ENCODE measurements at regions not wholly inside any gene's neighbourhood (a gene's known extent, or its start where the extent isn't known, plus 50 kb on each side); places are given as distances from the start of the nearest gene placed in this dataset.
"Not testable (repeated sequence)": the region's sequence is repeated elsewhere in the genome, so short reads cannot be mapped to it uniquely, and the experiment has no call there.

DNA sequence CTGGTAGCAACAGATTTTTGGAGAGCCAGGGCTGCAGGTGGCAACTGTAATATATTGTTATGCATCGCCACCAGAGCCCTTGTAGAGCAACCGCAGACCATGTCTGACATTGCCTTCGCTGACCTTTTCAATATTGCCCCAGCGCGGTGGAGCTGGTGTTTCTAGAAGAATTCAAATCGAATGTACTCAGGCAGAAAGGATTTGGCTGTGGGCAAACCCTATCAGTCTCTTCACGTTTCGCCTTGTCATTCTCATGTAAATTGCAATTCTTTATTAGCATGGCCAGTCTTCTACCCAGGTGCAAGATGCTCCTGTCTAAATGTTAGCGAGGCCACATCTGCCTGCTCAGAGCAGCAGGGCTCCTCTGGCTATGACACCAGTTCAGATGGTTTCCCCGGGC, 490.2 kb upstream of the AUTS2 start:
- DNase-seq (ENCODE audit: low read depth): no peak
- TF ChIP-seq CTCF (IDR thresholded peaks at IDR 0.05; ENCODE audit: low read length, missing control alignments): no peak
- H3K4me3 ChIP-seq (replicated peaks; ENCODE audit: low read depth, low read length): no peak overlapping the region

DNA sequence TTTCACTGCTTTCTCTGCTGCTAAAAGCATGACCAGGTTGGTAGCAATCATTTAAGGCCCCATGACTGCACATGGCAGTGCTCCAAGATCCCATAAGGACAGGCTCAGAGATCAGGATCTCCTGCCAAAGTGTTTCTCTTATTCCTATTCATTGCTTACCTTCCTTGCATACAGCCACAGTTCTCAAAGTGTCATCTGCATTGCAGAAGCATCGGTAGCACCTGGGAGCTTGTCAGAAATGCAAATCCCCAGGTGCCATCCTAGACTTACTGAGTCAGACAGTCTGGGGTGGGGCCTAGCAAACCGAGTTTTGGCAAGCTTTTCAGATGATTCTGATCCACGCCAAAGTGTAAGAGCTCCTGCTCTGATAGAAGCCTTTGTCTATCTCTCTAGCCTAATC, 489.0 kb upstream of the AUTS2 start:
- DNase-seq (ENCODE audit: low read depth): no peak
- no peak overlapping the region for H3K4me3 ChIP-seq (replicated peaks; ENCODE audit: low read depth, low read length)
- TF ChIP-seq CTCF (IDR thresholded peaks at IDR 0.05; ENCODE audit: low read length, missing control alignments): no peak

DNA sequence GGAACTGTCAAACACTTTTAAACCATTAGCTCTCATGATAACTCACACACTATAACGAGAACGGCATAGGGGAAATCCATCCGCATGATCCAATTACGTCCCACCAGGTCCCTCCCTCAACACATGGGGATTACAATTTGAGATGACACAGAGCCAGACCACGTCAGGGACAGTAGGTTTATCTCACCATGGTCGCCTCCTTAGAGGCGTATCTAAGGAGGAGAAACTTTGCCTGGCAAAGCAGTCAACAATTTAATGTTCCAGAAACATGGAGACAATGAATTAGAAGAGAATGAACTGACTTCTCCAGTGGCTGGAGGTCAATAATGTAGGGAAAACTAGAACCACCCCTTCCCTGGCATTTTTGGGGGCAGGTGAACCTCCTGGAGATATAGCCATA, 488.4 kb upstream of the AUTS2 start:
- DNase-seq (ENCODE audit: low read depth): no peak
- no peak overlapping the region for H3K4me3 ChIP-seq (replicated peaks; ENCODE audit: low read depth, low read length)
- no peak for TF ChIP-seq CTCF (IDR thresholded peaks at IDR 0.05; ENCODE audit: low read length, missing control alignments)

GRCh38 chr7:69110450-69111050, 487.7 kb upstream of the AUTS2 start:
- TF ChIP-seq CTCF (IDR thresholded peaks at IDR 0.05; ENCODE audit: low read length, missing control alignments): no peak
- DNase-seq (ENCODE audit: low read depth): no peak
- H3K4me3 ChIP-seq (replicated peaks; ENCODE audit: low read depth, low read length): no peak overlapping the region

- H3K4me3 ChIP-seq (replicated peaks; ENCODE audit: low read depth, low read length): no peak overlapping the region
- no peak for TF ChIP-seq CTCF (IDR thresholded peaks at IDR 0.05; ENCODE audit: low read length, missing control alignments)
- DNase-seq (ENCODE audit: low read depth): no peak
These were observed 483.9 kb upstream of the AUTS2 start for GRCh38 chr7:69114374-69114773.

DNA sequence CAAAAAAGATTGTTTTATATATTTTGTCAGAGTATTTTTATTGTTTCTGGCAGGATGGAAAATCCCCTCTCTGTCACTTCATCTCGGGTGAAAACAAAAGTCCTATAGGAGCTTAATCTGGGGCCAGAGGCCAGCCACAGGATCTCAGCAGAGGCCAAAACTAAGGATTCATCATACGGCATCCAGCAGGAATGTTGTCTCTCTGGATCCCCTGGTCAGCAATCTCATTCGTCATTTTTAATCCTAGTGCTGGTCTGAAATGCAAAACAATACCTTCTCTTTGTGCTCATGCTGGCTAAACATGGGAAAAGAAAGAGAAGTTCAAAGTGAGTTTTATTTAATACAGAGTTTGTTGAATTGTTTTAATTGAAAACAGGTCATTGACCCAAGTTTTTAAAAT, 482.5 kb upstream of the AUTS2 start:
- no peak for TF ChIP-seq CTCF (IDR thresholded peaks at IDR 0.05; ENCODE audit: low read length, missing control alignments)
- no peak for DNase-seq (ENCODE audit: low read depth)
- H3K4me3 ChIP-seq (replicated peaks; ENCODE audit: low read depth, low read length): no peak overlapping the region

DNA sequence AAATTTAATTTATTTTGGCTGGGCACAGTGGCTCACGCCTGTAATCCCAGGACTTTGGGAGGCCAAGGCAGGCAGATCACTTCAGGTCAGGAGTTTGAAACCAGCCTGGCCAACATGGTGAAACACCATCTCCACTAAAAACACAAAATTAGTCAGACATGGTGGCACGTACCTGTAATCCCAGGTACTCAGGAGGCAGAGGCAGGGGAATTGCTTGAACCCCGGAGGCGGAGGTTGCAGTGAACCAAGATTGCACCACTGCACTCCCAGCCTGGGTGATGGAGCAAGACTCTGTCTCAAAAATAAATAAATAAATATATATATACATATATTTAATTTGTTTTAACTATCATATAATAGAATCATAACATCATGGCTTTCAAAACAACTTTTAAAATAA, 482.1 kb upstream of the AUTS2 start:
- H3K4me3 ChIP-seq (replicated peaks; ENCODE audit: low read depth, low read length); DNase-seq (ENCODE audit: low read depth): not testable (repeated sequence)
